HK-2 (cell line): ENCODE measurements at regions not wholly inside any gene's neighbourhood (a gene's known extent, or its start where the extent isn't known, plus 50 kb on each side); places are given as distances from the start of the nearest gene placed in this dataset.
"Not testable (repeated sequence)": the region's sequence is repeated elsewhere in the genome, so short reads cannot be mapped to it uniquely, and the experiment has no call there.

Experiments
- DNase-seq: peaks from one replicate; pipeline ENCODE4 v3.0.0-alpha.2; 2018; ENCODE audit not compliant: unreplicated experiment

- no peak for DNase-seq
Measured at GRCh38 chr9:73866451-73866850, 630.7 kb upstream of the RORB start.

- peak; percentile 18 for DNase-seq
Measured at GRCh38 chr9:73869264-73869663, 627.9 kb upstream of the RORB start.

DNA sequence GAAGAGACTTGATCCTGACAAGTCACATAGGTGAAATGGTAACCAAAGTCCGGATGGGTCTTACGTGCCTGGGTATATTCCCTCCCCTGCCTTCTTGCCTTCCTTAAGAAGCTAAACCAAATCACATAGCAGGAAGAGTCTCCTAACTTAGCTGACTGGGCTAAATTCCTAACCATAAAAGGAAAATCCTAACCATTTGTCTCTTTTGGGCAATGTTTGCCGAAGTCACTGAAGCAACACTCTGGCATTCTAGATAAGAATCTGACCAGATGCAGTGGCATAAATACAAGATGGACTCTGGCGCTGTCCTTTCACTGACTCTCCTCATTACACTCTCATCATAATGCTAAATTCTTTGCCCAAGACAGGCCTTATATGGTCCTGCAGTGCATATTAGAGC is 625.5 kb upstream of the RORB start:
- no peak for DNase-seq

- DNase-seq, result no peak
Measured at GRCh38 chr9:73872701-73873100, 624.4 kb upstream of the RORB start.

DNA sequence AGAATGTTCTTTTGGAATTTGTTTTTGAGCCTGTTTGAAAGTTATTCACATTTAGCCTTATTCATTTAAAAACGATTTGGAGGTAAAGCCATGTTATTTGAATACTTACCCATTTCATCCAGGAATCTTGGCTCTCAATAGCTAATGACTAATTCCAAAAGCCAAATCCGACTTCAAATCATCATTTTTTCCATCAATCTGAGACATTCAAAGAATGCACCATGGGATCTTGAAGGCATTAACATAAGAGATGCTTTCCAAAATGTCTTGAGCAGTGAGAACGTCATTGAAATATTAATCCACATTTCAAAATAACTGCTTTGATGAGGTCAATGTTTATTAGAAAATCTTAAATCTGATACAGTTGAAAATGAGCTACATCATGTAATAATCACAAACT is 617.0 kb upstream of the RORB start:
- DNase-seq, result no peak

GRCh38 chr9:73889023-73889422 is 608.1 kb upstream of the RORB start:
- DNase-seq, result no peak

- no peak for DNase-seq
Measured at GRCh38 chr9:73890685-73891277, 606.4 kb upstream of the RORB start.

DNA sequence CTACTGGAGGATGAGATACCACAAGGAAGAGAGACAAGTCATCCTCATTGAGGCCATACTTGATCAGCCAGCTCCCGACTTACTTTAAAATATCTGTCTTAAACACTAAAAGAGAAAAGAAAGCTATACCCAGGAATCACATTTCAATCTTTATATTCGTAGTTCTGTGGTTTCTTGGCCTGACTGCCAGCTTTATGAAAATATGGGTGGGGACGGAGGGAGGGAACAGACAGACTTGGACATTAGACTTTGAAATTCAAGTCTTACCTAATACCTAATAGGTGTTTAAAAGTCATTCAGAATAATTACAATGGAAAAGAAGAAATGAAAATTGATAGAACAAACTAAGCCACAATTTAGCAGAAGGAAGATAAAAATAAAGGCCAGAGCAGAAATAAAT is 604.8 kb upstream of the RORB start:
- no peak for DNase-seq

- no peak for DNase-seq
Measured at GRCh38 chr9:73893230-73893629, 603.9 kb upstream of the RORB start.

DNA sequence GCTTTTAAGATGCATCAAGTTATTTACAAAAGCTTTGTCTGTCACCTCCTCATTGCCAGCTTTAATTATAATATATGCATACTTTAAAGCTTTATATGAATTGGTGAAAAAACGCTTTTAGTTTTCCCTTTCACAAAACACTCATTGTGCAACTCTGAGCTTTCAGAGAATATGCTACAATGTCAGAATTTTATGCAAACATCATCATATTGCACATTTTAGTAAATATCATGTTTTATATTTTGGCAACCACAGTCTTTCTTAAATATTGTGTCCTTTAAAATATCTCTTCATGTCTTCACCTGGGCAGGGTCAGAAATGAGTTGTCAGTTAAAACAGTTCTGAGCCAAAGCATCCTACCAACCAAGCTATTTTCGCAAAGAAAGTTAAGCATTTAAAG is 601.1 kb upstream of the RORB start:
- DNase-seq, result no peak

- no peak for DNase-seq
Measured at GRCh38 chr9:73906671-73907070, 590.5 kb upstream of the RORB start.

GRCh38 chr9:73911804-73912203 is 585.3 kb upstream of the RORB start:
- no peak for DNase-seq

DNA sequence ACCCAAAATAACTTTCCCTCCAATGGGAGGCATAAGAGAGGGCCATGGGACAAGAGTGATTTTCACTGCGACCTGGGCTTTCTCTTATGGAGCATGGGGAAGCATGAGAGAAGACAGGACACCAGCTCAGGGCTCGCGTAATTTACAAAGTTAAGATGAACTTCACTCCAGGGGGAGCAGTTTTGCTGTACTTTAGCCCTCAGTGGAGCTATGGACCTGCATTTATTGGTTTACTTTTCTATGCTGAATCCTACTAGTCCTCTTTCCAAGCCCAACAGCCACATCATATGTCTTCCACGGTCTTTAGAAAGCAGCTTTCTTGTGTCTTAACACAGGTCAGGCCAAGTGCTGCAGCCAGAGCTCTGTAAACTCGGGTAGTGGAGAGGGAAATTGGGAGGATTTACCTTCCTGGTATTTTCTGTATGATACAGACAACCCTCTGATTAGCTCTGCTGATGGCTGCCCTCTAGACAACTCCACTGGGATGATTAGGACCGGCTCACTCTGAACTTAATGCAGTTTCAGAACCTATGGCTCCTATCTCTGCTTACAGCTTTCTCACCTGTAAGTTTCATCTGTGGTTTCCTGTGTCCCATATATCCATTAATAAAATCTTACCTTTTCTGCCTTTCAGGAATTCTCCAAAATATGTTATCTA is 581.0 kb upstream of the RORB start:
- no peak for DNase-seq

DNA sequence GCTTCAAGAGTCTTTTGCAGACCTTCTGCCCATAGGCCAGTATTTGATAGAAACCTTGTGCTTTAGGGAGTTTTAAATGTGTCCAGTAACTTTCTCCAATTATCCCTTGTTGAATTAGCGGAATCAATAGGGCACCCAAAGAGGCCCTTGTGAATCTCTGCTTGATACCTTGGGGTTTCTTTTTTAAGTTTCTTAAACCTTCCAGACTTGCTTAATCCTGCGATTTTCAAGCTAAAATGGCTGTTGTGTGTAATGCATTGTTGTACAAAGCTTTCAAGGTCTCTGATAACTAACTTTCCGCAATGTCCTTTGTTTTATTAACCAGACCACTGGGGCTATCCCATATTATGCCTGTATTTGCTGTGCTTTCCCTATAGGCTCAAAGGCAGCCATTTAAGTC is 577.4 kb upstream of the RORB start:
- DNase-seq, result no peak

DNA sequence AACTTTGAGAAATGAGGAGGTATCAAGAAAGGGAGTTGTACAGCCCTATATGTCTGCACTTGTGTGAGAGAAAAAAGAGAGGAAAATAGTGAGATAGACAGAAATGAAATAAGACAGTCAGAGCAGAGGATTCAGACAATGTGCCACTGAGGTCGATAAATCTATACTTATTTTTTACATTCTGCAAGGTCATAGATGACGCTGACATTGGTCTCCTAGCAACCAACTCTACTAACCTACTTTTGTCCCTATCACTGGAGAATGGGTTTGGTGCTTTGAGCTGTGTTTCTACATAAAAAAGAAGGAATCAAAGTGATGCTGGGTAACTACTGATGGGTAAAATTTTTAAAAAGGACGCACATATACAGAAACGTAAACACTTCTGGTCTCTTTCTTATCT is 573.3 kb upstream of the RORB start:
- no peak for DNase-seq

DNA sequence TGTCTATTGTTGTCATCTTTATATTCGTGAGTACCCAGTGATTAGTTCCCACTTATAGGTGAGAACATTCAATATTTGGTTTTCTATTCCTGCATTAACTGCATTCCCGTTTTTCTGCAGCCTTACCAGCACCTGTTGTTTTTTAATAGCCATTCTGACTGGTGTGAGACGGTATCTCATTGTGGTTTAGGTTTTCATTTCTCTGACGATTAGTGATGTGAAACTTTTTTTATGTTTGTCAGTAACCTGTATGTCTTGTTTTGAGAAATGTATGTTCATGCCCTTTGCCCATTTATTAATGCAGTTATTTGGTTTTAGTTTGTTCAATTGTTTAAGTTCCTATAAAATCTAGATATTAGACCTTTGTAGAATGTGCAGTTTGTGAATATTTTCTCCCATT is 546.0 kb upstream of the RORB start:
- no peak for DNase-seq

DNA sequence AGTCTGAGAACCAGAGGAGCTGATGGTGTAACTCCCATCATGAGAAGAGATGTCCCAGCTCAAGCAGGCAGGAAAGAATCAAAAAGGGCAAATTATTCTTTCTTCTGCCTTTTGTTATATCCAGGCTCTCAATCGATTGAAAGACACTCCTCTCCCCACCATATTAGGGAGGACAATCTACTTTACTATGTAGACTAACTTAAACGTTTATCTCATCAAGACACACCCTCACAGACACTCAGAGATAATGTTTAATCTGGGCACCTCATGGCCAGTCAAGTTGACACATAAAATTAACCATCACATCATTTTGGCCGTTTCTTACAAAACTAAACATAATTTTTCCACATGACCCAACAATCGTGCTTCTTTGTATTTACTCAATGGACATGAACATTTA is 534.3 kb upstream of the RORB start:
- no peak for DNase-seq

GRCh38 chr9:73969936-73970335 is 527.2 kb upstream of the RORB start:
- DNase-seq, result no peak

- DNase-seq, result not testable (repeated sequence)
Measured at GRCh38 chr9:73976424-73976823, 520.7 kb upstream of the RORB start.

GRCh38 chr9:73979894-73980264 is 517.3 kb upstream of the RORB start:
- no peak for DNase-seq

GRCh38 chr9:73980754-73981153 is 516.4 kb upstream of the RORB start:
- DNase-seq, result no peak

DNA sequence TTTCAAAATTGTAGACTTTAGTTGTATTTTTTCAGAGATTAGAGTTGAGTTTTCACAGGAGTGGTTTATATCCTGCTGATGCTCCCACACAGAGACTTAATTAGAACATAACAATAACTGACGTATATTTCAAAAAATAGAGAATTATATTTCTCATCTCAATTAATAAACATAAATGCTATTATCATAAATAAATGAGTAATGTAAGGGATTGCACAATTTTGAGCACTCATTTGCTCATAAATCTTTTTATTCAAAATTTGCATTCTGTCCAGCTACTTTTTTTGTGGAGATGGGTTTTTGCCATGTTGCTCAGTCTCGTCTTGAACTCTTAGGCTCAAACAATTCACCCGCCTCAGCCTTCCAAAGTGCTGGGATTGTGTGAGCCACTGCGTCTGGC is 515.7 kb upstream of the RORB start:
- DNase-seq, result no peak

DNA sequence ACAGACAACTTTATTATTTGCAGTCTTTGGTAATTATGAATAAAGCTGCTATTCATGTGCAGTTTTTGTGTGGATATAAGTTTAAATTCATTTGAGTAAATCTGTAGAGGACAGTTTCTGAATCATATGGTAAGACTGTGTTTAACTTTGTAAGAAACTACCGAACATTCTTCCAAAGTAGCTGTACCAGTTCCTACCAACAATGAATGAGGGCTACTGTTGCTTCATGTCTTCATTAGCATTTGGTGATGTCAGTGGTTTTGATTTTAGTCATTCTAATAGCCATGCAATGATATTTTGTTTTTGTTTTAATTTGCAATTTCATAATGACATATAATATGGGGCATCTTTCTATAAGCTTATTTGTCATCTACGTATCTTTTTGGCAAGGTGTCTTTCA is 501.3 kb upstream of the RORB start:
- DNase-seq, result no peak

DNA sequence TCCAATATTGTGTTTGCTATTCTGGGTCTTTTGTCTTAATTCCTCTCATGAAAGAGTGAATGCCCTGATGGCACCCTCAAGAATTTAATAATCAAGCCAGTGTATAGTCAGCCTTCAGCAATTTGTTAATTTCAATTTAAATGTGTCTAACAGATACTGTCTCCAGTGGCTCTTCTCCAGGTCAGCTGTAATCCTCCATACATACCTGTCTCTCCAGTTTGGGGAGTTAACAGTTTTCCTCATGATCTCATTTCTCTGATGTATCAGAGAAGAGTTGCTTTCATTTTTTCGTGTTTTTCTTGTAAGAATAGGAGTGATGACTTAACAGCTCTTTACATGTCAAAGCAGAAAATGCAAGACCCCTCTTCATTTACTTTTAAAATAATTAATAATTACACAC is 500.3 kb upstream of the RORB start:
- DNase-seq, result no peak
